A673 (cell line): ENCODE measurements at regions not wholly inside any gene's neighbourhood (a gene's known extent, or its start where the extent isn't known, plus 50 kb on each side); places are given as distances from the start of the nearest gene placed in this dataset.
"Not testable (repeated sequence)": the region's sequence is repeated elsewhere in the genome, so short reads cannot be mapped to it uniquely, and the experiment has no call there.

Experiments
- BruUV-seq: library from RNA; stranded (reverse); fragments of 400-500 nt; replicated peaks from 2 replicates; lab custom pipeline; 2021; lab: Mats Ljungman, UMichigan
- CTCF ChIA-PET: fragments of 300-600 bp; sonication (Branson Sonifier 250); formaldehyde crosslinking; loops from one replicate; lab custom pipeline; 2022; ENCODE audit warnings: antibody characterized with exemption; lab: Charles Lee
- POLR2A ChIA-PET: fragments of 300-600 bp; sonication (Branson Sonifier 250); formaldehyde crosslinking; loops from one replicate; lab custom pipeline; 2022; ENCODE audit warnings: antibody characterized with exemption; ENCODE audit not compliant: low non-redundant PET; lab: Charles Lee
- DNase-seq: peaks from one replicate; pipeline ENCODE4 v3.0.0-alpha.2; 2015; ENCODE audit warnings: low spot score
- H3K27ac ChIP-seq: fragments of 200-600 bp; sonication (generic); 2 replicates; pipeline ENCODE4 v1.5.1; 2016; ENCODE audit warnings: mixed run types, low read depth, mild to moderate bottlenecking, mixed read lengths, antibody characterized with exemption, low read length; ENCODE audit not compliant: poor library complexity, severe bottlenecking
- H3K27me3 ChIP-seq: fragments of 200-600 bp; sonication (generic); replicated peaks from 2 replicates; pipeline ENCODE4 v1.6.1; 2017; ENCODE audit warnings: mixed run types, low read depth, mild to moderate bottlenecking, mixed read lengths, antibody characterized with exemption, low read length; ENCODE audit not compliant: insufficient read depth, poor library complexity
- H3K36me3 ChIP-seq: fragments of 200-600 bp; sonication (generic); 2 replicates; pipeline ENCODE4 v1.6.1; 2016; ENCODE audit warnings: mixed run types, mild to moderate bottlenecking, mixed read lengths, antibody characterized with exemption, low read length; ENCODE audit not compliant: insufficient read depth, poor library complexity, severe bottlenecking
- H3K4me1 ChIP-seq: fragments of 200-600 bp; sonication (generic); 2 replicates; pipeline ENCODE4 v1.6.1; 2017; ENCODE audit warnings: mixed run types, mild to moderate bottlenecking, mixed read lengths, antibody characterized with exemption, low read length; ENCODE audit not compliant: insufficient read depth, poor library complexity, severe bottlenecking
- H3K4me3 ChIP-seq: fragments of 200-600 bp; sonication (generic); 2 replicates; pipeline ENCODE4 v1.5.1; 2016; ENCODE audit warnings: low read depth, mixed run types, mild to moderate bottlenecking, mixed read lengths, low read length; ENCODE audit not compliant: poor library complexity, severe bottlenecking
- H3K9me3 ChIP-seq: fragments of 200-600 bp; sonication (generic); 2 replicates; pipeline ENCODE4 v1.6.1; 2016; ENCODE audit warnings: mixed run types, low read depth, mild to moderate bottlenecking, mixed read lengths, antibody characterized with exemption, low read length; ENCODE audit not compliant: poor library complexity, severe bottlenecking
- CTCF ChIP-seq: fragments of 300-800, 200-600 bp; sonication (generic); conservative IDR thresholded peaks from 2 replicates; pipeline ENCODE4 v1.5.1; 2017; ENCODE audit warnings: low read depth, mild to moderate bottlenecking, antibody characterized with exemption, low read length, moderate library complexity, mixed read lengths
- EZH2 ChIP-seq: fragments of 200-600 bp; sonication (generic); IDR thresholded peaks from 2 replicates; pipeline ENCODE4 v1.6.1; 2017; ENCODE audit warnings: borderline replicate concordance, low read depth, mild to moderate bottlenecking, mixed read lengths, antibody characterized with exemption, low read length; ENCODE audit not compliant: poor library complexity, severe bottlenecking
- intact Hi-C: fragments of 100-400 bp; cut with micrococcal nuclease; formaldehyde crosslinking; loops from one replicate; pipeline ENCODE4 v1.10.0; 2022; ENCODE audit not compliant: unreplicated experiment

DNA sequence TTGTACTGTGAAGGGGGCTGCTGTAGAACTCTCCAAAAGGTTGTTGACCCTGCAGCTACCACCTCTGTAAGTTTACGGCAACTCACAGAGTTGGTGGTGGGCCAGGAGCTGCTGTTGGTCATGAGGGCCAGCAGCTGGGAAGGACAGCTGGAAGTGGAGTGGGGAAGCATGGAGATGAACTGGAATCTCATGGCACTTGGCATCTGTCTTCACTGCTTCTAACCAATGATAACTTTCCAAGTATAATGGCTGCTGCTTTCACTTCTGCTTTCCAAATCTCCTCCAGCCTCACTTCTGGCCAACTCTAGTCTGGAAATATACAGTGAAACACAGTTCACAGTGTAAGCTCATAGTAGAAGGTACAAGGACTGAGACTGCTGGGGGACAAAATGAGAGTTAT lies 126.5 kb upstream of the INTU start:
- H3K27me3 ChIP-seq: no peaks in the 10 kb centered on the region
- intact Hi-C loops: no loop called here
- no peaks in the 10 kb centered on the region for H3K9me3 ChIP-seq
- no peak overlapping the region for H3K4me3 ChIP-seq
- no peak for TF ChIP-seq CTCF
- no peak for TF ChIP-seq EZH2
- H3K27ac ChIP-seq: no peak overlapping the region
- BruUV-seq: no TSS peak
- no peak for DNase-seq
- H3K36me3 ChIP-seq: no peaks in the 10 kb centered on the region
- H3K4me1 ChIP-seq: peaks cover 9% of the 10 kb centered on the region
- ChIA-PET CTCF (no interaction called here), POLR2A (no interaction called here)

DNA sequence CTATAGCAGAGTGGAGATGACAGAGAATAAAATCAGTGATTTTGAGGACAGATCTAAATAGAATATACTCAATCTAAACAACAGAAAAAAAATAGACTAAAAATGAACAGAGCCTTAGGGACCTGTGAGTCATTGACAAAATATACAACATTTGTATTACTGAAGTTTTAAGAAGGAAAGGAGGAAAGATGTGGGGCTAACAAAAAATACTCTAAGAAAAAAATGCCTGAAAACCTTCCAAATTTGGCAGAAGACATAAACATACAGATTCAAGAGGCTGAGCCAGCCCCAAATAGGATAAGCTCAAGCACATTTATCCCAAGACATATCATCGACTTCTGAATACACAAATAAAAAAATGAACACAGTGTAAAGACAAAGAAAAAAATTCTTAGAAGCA lies 123.6 kb upstream of the INTU start:
- DNase-seq: no peak
- intact Hi-C loops: no loop called here
- Histone ChIP-seq H3K27ac (no peak overlapping the region), H3K4me1 (peaks cover 9% of the 10 kb centered on the region), H3K9me3 (no peaks in the 10 kb centered on the region), H3K36me3 (no peaks in the 10 kb centered on the region), H3K27me3 (no peaks in the 10 kb centered on the region), H3K4me3 (no peak overlapping the region)
- CTCF ChIA-PET: no interaction called here
- no TSS peak for BruUV-seq
- TF ChIP-seq EZH2 (no peak), CTCF (no peak)
- POLR2A ChIA-PET: no interaction called here

DNA sequence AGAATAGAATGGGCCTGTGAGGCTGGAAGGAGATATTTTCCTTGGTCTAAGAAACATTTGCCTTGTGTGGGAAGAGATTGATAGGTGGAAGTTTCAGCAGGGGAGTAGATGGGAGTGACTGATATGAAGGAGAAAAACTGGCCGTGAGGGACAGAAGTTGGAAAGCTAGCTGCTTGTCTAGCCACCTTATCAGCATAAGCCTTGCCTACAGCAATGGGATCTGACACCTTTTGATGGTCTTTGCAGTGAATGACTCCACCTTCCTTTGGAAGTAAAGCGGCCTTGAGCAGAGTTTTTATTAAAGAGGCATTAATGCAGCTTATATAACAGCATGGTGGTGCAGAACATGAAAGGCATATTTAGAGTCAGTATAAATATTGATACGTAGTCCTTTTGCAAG lies 120.1 kb upstream of the INTU start:
- intact Hi-C loops, H3K36me3 ChIP-seq, H3K4me1 ChIP-seq, DNase-seq, BruUV-seq, H3K27ac ChIP-seq, H3K4me3 ChIP-seq, H3K27me3 ChIP-seq, CTCF ChIA-PET, POLR2A ChIA-PET, H3K9me3 ChIP-seq: not testable (repeated sequence)

DNA sequence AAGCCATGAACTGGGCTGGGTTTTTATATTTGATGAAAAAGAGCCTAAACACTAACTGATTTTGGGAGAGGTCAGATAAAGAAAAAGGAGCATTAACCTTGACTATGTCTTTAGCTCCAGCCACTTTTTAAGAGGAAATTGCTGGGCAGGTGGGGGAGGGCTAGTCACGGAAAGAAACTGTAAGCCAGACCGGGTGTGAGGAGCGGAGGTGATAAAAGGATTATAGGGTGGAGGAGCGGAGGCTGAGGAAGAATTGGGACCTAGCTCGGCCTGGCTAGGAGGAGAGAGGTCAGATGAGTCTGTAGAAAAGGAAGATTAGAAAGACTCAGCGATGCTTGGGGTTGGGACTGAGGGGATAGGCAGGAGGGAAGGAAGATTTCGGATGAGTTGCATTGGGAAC lies 117.5 kb upstream of the INTU start:
- CTCF ChIA-PET, H3K4me1 ChIP-seq, DNase-seq, POLR2A ChIA-PET, H3K4me3 ChIP-seq, H3K27me3 ChIP-seq, BruUV-seq, H3K9me3 ChIP-seq, H3K27ac ChIP-seq, H3K36me3 ChIP-seq, intact Hi-C loops: not testable (repeated sequence)
